Thyroid gland (tissue), 4 donors: ENCODE measurements at regions not wholly inside any gene's neighbourhood (a gene's known extent, or its start where the extent isn't known, plus 50 kb on each side); places are given as distances from the start of the nearest gene placed in this dataset.

Experiments used
- POLR2A ChIP-seq, 2 donors: fragments of 450-650 bp; IDR thresholded peaks; one replicate each; pipeline ENCODE4 v1.6.1; 2017; ENCODE audit warnings: antibody characterized with exemption in 2 of 2, mild to moderate bottlenecking in 2 of 2, moderate library complexity in 1 of 2
- TF ChIP-seq, protein P1 (sequence below), 6 experiments: fragments of 200-600 bp in 3 of 6; fragments of 450-650 bp in 3 of 6; sonication (generic) in 3 of 6; IDR thresholded peaks; one replicate each; pipeline ENCODE4 v1.5.1; 2016 to 2019; ENCODE audit warnings: antibody characterized with exemption in 6 of 6, mild to moderate bottlenecking in 2 of 6, inconsistent platforms in 1 of 6, moderate library complexity in 1 of 6

DNA sequence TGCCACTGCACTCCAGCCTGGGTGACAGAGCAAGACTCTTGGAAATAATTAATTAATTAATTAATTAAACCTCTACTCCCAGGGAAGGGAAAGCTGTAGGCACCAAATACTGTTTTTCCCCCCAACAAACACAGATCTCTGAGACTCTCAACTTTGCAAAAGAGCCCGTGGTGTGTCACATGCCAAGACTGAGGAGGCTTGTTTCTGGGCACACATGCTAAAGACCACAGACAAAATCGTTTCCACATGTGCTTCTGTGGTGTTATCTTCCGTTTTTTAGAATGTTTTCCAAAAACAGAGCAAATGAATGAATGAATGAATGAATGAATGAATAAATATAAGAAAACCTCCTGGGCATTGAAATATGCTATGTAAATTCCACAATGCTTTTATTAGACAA lies 55.6 kb upstream of the ATXN1 start:
- TF ChIP-seq, protein P1, sequence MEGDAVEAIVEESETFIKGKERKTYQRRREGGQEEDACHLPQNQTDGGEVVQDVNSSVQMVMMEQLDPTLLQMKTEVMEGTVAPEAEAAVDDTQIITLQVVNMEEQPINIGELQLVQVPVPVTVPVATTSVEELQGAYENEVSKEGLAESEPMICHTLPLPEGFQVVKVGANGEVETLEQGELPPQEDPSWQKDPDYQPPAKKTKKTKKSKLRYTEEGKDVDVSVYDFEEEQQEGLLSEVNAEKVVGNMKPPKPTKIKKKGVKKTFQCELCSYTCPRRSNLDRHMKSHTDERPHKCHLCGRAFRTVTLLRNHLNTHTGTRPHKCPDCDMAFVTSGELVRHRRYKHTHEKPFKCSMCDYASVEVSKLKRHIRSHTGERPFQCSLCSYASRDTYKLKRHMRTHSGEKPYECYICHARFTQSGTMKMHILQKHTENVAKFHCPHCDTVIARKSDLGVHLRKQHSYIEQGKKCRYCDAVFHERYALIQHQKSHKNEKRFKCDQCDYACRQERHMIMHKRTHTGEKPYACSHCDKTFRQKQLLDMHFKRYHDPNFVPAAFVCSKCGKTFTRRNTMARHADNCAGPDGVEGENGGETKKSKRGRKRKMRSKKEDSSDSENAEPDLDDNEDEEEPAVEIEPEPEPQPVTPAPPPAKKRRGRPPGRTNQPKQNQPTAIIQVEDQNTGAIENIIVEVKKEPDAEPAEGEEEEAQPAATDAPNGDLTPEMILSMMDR (IDR thresholded peaks at IDR 0.05) = no peak
- no peak for TF ChIP-seq POLR2A (IDR thresholded peaks at IDR 0.05)
